GM21723 (cell line): ENCODE measurements at regions not wholly inside any gene's neighbourhood (a gene's known extent, or its start where the extent isn't known, plus 50 kb on each side); places are given as distances from the start of the nearest gene placed in this dataset.

Source experiments
- ATAC-seq: cut with Tn5 transposase; IDR thresholded peaks from one replicate; pipeline ENCODE4 v1.9.1; 2021; ENCODE audit warnings: mild to moderate bottlenecking, moderate library complexity; ENCODE audit not compliant: unreplicated experiment

DNA sequence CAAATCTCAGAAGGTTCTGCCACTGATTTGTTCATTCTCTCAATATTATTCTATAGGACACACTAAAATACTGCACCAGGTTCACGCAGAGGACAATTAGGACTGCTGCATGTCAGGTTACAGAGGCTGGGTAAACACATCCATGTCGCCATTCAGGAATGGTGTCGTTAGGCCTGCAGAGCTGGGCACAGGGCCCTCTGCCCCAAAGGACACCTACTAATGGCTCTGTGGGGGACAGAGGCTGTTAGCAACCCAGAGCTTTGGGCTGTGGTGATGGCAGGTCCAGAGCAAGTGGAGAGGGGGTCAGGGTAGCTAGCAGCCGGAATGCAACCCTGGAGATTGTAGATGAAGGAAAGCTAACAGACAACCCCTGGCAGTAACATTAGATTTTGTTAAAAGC is 115.9 kb downstream of the TTC32 start:
- no peak for ATAC-seq

DNA sequence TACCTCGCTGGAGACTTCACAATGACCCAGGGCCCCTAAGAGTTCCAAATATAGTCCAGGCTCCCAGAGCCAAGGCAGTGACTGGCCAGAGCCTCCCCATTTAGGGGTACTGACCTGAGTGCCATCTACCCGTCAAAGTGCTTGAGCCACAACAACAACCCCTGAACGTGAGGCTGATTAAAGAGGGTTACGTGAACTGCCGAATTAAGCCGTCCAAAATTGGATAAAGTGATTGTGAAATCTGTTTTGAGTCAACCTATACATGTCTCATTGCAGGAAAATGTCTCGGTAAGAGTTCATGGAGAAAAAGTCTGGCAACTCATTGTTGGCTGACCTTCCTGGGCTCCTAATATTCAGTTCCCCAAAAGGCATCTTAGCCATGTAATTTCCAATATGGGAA is 116.3 kb downstream of the TTC32 start:
- no peak for ATAC-seq

- no peak for ATAC-seq
These were observed 117.3 kb downstream of the TTC32 start for GRCh38 chr2:19784456-19784855.

DNA sequence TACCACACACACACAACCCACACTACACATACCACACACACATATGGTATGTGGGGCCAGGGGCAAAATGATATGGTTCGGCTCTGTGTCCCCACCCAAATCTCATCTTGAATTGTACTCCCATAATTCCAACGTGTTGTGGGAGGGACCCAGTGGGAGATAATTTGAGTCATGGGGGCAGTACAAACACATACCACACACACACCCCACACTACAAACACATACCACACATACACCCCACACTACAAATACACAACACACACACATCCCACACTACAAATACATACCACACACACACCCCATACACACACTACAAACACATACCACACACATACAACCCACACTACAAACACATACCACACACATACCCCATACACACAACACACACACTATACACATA is 117.8 kb downstream of the TTC32 start:
- ATAC-seq, result no peak

DNA sequence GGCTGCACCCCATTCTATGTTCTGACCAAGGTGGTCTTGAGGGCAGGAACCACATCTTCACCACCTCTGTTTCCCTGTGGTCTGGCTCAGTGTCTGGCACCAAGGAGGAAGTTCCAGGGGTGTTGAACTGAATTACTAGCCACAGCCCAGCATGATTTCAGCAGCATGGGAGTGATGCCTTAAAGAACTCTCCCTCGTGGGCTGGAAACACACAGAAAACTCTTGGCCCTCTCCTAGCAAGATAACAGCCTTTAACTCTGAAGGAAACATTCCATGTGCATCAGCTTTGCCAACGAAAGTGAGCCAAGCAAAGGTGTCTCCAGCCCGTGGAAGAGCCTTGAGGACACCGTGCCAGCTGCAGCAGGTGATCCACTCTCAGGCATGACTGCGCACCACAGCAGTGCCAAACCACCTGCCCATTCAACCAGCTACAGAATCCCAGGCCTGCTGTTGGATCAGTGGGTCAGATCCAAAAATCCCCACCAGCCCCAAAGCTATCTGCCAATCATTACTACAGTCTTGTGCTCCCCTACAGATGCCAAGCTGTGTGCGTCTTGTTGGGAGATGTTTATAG is 124.8 kb downstream of the TTC32 start:
- no peak for ATAC-seq

GRCh38 chr2:19775838-19776237 is 125.9 kb downstream of the TTC32 start:
- no peak for ATAC-seq

DNA sequence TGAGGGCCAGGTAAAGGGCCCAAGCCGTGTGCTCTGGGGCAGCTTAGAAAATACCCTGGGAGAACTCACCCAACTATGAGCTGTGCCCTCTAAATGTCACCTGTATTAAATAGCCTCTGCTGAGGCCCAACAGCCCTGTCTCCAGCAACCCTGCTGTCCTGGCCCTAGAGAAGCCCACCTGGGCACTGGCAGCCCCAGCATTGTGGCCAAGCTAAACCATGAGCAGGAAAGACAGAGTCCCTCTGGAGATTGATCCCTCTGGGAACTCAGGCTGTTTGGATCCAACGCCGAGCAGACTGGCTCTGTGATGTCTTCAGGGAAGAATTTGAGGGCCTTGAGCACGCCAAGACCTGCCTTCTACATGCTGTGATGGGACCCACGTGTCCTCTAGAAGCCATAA is 126.5 kb downstream of the TTC32 start:
- no peak for ATAC-seq

DNA sequence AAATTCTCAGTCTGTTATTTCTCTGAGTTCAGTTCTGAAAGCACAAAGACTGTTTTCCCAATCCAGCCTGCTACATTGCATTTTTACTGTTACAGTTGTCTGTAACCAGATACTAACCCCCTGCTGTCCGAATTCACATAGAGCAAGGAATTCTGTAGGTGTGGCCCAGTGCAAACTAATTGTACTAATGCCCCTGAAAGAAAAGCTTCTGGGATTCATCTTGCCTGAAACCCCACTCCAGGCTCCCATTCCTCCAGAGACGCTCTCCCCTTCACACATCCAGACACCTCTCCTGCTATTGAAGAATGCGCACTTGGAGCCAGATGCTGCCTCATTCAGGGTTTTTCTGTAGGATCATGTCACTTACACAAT is 127.0 kb downstream of the TTC32 start:
- ATAC-seq, result no peak

- ATAC-seq, result no peak
These were observed 128.8 kb downstream of the TTC32 start for GRCh38 chr2:19772981-19773380.

DNA sequence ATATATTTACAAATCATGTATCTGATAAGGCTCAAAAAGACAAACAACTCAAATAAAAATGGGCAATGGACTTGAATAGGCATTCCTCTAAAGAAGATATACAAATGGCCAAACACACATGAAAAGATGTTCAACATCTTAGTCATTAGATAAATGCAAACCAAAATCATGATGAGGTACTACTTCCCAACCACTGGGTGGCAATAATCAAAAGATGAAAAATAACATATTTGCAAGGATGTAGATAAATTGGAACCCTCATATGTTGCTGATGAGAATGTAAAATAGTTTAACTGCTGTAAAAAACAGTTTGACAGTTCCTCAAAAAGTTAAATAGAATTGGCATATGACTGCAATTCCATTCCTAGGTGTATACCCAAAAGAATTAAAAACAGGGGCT is 132.3 kb downstream of the TTC32 start:
- no peak for ATAC-seq

DNA sequence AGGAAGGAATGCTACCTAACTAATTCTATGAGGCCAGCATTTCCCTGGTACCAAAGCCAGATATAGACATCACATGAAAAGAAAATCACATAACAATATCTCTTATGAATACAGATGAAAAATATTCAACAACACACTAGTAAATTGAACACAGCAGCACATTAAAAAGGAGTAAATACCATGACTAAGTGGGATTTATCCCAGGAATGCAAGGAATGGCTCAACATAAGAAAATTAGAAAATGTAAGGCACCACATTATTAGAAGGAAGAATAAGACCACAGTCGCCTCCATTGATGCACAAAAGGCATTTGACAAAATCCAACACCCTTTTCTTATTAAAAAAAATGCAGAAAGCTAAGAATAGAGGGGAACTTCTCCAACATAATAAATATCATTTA is 133.9 kb downstream of the TTC32 start:
- no peak for ATAC-seq

DNA sequence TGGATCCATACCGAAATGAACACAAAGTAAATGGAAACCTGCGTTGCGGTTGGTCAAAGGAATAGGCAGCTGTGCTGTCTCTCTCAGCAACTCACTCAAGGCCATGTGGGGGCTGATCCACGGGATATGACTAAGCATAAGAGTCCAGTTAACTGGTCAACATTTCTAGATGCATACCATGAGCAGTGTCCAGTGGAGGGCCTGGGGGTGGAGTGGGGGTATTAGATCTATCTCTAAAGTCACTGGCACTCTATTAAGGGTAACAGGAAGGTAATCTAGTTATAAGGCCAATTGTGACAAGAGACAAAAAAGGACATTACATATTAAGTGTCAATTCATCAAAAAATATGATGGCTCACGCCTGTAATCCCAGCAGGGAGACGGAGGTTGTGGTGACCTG is 136.8 kb downstream of the TTC32 start:
- no peak for ATAC-seq

DNA sequence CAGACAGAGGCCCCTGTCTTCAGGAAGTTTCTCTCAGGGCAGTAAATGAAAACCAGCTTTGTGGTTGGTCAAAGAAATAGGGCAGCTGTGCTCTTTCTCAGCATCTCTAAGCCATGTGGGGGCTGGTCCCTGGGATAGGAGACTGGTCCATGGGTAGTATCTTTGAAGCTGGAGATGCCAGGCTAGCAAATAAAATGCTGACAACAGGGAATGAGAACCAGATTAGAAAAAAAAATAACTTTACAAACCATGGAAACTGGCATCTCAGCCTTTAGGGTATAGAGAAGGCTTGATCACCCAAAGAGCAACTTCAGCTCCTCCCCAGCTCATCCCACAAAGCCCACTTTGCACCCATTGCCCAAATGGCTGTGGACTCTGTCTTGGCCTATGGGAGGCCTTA is 138.1 kb downstream of the TTC32 start:
- ATAC-seq, result no peak

- ATAC-seq, result no peak
These were observed 138.7 kb downstream of the TTC32 start for GRCh38 chr2:19762959-19763605.

GRCh38 chr2:19762142-19762541 is 139.6 kb downstream of the TTC32 start:
- no peak for ATAC-seq

DNA sequence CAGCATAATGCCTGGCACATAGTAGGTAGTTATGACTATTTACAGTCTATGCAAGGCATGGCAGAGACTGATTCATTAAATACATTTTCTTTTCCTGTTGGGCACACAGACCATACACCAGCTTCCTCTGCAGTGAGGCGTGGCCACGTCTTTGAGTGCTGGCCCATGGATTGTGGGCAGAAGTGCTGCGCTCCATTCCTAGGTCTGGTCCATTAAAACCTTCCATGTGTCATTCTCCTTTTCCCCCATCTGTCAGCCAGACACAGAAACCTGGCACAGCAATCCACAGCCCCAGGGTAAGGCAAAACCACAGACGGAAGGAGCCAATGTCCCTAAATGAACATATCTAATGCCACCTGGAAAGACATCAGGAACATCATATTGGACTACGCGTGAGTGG is 141.9 kb downstream of the TTC32 start:
- ATAC-seq, result no peak

- no peak for ATAC-seq
These were observed 143.1 kb downstream of the TTC32 start for GRCh38 chr2:19758658-19759057.

DNA sequence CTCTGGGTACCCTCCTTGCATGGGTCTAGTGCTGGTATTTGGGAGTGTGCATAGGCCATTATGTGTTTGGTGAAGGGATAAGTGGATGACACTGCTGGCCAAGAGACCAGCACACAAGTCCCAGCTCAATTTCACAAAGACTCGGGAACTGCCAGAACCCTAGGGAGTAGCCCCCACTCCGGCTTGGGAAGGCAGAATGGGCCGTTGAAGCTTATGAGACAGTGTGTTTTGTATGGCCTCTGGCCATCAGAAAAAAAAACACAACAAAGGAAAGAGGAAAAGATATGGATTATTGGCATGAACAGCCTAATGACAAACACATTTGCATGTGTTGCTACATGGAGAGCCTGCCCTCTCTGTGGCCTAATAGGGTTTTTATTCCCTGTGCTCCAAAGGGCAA is 144.2 kb downstream of the TTC32 start:
- ATAC-seq, result no peak

GRCh38 chr2:19754907-19755306 is 146.9 kb downstream of the TTC32 start:
- ATAC-seq, result no peak

- no peak for ATAC-seq
These were observed 148.0 kb downstream of the TTC32 start for GRCh38 chr2:19753818-19754217.

GRCh38 chr2:19753314-19753713 is 148.5 kb downstream of the TTC32 start:
- no peak for ATAC-seq

DNA sequence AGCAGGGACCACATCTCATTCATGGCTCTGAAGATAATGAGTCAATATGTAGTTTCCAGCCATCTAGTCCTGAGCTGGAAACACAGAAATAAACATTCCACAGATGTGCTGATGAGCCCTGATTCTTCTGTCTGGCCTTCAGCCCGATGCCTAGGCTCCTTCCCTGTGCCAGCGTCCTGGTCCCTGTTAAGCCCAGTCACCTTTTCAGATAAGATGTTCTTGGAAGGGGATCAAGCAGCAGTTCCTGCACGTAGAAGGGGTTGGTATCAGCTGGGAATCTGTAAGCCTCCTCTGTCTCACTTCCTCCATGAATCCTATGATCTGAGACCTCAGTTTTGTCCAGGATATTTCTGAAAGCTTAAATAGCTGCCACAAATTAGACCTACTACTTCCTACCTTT is 149.3 kb downstream of the TTC32 start:
- ATAC-seq, result no peak

DNA sequence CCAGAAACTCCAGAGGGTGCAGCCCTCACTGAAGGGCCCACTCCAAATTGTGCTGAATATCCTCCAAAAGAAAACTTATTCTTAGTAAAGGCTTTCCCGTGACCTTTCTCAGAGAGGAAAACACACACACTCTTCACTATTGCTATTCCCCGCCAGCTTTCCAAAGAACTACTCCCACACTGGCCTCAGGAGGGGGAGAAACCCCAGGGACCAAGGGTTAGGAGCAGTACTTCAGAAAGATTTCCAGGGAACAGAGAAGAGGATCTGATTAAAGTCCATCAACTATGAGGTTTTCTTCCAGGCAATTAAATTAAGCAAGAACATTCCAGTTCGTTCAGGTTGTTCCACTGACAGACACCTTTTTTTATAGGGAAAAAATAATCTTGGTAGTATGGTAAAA is 150.2 kb downstream of the TTC32 start:
- no peak for ATAC-seq
